T47D (cell line): ENCODE measurements at regions not wholly inside any gene's neighbourhood (a gene's known extent, or its start where the extent isn't known, plus 50 kb on each side); places are given as distances from the start of the nearest gene placed in this dataset.
"Not testable (repeated sequence)": the region's sequence is repeated elsewhere in the genome, so short reads cannot be mapped to it uniquely, and the experiment has no call there.

Experiments used
- DNase-seq, 2 experiments: peaks; one replicate each; pipeline versions ENCODE4 v3.0.0 to v3.0.0-alpha.2; 2011 to 2012; ENCODE audit warnings: low read depth in 1 of 2, low spot score in 1 of 2
- JUND ChIP-seq: IDR thresholded peaks from 2 replicates; pipeline ENCODE4 v1.6.1; 2012; ENCODE audit warnings: low read depth
- in situ Hi-C: cut with HindIII; loops from 2 replicates; pipeline ENCODE4 v1.10.0; 2016; ENCODE audit warnings: low sequenced_read_pairs, low pct_unique_long_range_greater_than_20kb

DNA sequence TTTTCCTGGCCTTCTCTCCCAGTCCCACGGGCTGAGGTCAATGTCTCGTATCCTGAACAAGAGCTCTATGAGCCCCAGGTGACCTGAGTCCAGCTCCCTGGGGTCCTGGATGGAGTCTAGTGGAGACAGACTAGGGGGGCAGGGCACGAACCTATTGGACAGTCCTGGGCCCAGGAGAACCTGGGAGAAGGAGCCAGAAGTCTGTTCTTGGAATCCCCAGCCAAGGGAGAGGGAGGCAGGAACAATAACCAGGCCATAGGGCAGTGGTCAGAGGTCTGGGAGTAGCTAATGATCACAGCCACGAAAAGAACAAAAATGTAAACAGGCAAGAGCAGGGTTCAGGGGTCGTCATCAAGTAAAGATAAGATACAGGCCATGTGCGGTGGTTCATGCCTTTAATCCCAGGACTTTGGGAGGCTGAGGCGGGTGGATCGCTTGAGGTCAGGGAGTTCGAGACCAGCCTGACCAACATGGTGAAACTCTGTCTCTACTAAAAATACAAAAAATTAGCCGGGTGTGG is 60.8 kb downstream of the COPRS start:
- in situ Hi-C loops, result no loop called here
- no peak for DNase-seq
- TF ChIP-seq JUND, result no peak

DNA sequence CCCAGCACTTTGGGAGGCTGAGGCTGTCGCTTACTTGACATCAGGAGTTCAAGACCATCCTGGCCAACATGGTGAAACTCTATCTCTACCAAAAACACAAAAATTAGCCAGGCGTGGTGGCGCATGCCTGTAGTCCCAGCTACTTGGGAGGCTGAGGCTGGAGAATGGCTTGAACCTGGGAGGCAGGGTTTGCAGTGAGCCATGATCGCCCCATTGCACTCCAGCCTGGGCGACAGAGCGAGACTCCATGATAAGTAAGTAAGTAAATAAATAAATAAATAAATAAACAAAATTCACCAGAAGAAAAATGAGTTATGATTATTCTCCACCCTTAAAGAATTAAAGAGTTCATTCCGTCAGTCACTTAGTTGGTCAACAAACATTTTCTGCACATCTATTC is 63.1 kb downstream of the COPRS start:
- DNase-seq, in situ Hi-C loops: not testable (repeated sequence)

DNA sequence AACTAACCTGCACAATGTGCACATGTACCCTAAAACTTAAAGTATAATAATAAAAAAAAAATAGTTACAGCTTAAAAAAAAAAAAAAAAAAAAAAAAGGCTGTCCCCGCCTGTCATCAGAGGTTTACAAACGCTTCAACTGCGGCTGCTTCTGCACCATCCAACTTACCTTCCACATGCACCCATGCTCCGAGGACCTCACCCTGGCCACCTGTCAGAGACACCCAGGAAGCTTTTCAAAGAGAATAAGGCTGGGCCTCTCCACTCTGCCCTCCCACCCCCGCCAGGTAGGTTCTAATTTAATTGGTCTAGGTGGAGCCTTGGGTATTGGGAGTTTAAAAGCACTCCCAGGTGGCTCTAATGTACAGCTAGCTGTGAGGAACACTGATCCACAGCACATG is 64.9 kb downstream of the COPRS start:
- no peak for TF ChIP-seq JUND
- DNase-seq, result no peak
- in situ Hi-C loops, result no loop called here

DNA sequence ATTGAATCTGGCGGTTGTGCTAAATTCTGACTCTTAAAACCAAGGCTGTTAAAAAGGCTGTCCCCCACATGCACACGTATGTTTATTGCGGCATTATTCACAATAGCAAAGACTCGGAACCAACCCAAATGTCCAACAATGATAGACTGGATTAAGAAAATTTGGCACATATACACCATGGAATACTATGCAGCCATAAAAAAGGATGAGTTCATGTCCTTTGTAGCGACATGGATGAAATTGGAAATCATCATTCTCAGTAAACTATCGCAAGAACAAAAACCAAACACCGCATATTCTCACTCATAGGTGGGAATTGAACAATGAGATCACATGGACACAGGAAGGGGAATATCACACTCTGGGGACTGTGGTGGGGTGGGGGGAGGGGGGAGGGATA is 65.4 kb downstream of the COPRS start:
- DNase-seq, in situ Hi-C loops: not testable (repeated sequence)

DNA sequence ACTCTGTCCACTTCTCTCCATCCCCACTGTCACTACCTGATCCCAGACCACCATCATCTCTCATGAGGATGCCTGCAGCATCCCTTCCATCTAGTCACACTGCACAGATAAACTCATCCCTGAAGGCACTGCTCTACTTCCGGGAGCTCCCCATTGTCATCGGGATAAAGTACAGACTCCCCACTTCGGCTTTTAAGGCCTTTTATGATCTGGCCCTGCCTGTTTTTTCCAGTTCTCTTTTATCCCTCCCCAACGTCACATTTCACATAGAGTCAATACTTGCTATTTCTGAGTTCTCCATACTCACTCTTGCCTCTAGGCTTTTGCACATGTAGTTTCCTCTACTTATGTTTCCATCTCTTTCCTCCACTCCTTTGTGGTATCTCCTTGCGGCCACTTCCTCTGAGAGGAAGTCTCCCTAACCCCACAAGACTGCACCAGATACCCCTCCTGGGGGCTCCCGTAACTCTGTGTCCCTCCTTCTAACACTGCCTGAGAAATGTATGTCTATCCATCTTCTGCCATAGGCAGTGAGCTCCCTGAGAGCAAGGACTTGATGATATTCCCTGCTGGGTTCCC is 66.9 kb downstream of the COPRS start:
- TF ChIP-seq JUND, result no peak
- DNase-seq, result no peak
- in situ Hi-C loops, result no loop called here

DNA sequence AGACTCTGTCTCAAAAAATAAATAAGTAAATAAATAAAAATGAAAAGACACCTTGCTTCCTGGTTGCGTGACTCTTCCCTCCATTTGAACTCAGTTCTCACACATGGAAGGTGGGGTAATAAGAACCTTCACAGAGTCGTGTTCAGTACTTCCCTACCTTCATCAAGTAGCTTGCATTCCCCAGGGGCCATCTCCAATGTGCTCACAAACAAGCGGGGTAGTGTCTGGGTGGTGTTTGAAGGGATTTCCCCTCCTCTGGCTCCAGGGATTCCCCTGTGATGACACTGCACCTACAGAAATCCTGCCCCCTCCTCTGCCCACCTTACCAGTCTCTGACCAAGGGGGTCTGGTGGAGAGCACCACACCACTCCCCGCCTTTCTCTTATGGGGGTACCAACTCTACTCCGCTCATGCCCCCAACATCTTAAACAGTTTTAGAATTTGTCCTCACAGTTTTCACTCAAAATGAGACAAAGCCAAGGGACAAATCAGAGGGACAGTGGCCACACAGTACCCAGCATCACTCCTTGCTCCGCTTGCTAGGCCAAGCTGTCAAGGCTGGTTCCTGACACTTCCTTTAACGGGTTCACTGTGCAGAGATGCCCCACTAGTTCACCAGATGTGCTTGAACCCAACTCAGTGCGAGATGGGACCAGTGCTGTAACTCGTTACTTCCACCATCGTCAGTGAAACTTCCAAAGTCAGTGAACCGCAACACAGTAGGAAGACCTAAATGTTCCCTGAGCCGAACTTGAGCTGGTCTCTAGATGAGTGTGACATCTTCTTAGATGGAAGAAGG is 69.1 kb downstream of the COPRS start:
- no peak for TF ChIP-seq JUND
- in situ Hi-C loops, result no loop called here
- no peak for DNase-seq

DNA sequence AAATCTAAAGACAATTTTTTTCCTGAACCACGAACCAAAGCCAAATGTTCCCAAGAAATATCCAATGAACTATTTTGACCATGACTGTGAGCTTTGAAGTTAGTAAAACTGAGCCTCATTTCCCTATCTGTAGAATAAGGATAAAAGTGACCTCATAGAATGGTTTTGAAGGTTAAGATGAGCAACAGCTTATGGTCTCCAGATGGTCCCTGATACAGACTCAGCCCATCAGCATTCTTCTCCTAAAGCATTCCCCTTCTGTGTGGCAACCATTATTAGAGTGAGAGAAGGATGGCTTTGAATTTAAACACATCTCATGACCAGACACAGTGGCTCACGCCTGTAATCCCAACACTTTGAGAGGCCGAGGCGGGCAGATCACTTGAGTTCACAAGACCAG is 70.1 kb downstream of the COPRS start:
- DNase-seq, result no peak
- no peak for TF ChIP-seq JUND
- in situ Hi-C loops, result no loop called here

DNA sequence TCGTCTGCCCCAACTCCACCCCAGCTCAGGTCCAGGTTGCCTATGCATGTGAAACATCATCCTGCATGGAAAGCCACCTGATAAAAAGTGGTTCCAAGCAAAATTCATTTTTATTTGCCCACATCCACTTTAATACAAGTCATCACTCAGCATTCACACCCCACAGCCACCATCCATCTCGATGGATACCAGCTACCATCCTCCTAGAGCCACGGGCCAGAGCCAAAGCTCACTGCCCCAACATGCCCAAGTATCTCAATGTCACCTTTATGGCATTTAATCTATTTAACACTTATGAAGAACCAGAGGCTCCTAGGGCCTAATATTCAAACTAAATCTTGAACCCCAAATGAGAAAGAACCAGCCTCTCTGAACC is 70.5 kb downstream of the COPRS start:
- no peak for TF ChIP-seq JUND
- in situ Hi-C loops, result no loop called here
- DNase-seq, result no peak

DNA sequence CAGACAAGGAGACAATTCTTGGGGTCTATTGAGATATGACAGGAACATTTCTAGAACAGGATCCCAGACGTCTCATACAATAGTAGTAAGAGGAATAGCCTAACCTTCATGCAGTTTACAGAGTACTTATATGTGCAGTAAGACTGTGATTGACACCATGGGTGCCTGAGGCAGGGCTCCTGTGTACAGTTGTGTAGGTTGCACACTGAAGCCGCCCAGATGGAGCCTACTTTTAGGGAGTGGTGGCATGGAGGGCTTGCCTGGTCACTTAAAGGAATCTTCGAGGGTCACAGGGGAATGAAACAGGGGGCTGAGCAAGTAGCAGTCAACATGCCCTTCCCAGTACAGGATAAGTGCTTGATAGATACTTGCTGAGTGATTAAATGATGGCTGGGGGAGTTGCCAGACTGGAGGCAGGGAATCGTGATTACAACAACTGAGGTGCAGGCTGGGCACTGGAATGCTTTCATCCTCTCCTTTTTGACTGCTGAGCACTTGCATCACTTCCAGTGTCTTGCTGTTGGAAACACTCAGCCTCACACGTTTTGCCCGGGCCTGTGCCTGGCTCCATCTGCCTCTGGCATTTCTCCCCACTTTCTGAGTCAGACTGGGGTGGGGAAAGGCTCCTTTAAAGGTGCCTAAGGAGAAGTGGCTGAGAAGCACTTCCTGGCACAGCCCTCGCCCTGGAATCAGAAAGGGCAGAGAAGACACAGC is 71.0 kb downstream of the COPRS start:
- in situ Hi-C loops, result no loop called here
- no peak for TF ChIP-seq JUND
- DNase-seq, result no peak

DNA sequence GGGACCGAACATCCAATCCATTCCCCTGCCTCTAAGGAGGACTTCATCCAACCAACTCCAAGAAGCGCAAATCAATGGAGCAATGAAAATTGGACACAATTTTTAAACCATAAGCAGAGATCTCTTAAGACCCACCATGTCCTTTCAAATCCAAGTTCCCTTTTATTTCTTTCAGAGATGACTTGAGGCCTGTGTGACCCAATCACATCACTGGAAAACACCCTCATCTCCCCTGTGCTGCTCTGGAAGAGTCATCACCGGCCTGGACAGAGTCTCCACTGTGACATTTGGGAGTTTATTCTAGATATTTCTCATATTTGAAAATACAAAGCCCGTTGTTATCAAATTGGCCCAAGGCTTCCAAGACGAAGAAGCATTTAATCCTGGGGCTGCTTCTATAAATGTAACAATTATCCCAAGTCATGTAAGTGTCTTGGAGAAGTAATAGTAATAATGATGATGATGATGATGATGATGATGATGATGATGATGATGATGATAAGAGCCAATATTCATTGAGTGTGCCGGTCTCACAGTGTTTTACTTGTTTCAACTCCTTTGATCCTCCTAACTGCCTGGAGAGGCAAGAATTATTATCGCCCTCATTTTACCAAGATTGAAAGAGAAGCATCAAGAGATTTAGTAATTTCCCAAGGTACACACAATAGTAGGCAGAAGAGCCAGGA is 72.1 kb downstream of the COPRS start:
- DNase-seq, result no peak
- no peak for TF ChIP-seq JUND
- in situ Hi-C loops, result no loop called here

DNA sequence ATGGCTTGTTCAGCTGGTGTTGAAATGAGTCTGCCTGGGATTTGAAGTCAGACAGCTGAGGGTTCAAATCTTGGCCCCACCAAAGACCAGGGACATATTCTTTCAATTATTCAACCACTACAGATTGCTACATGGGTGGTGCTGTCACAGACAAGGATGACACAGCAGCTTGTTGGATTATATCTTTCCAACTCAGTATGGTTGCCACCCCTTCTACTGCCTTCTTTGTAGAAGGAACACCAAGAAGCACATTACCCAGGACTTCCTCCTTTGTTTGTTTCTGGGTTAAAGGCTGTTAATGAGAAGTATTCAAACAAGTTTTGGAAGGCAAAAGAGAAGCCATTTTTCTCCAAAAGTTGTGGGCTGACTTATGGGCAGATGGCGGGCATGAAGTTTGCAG is 78.6 kb downstream of the COPRS start:
- no peak for TF ChIP-seq JUND

DNA sequence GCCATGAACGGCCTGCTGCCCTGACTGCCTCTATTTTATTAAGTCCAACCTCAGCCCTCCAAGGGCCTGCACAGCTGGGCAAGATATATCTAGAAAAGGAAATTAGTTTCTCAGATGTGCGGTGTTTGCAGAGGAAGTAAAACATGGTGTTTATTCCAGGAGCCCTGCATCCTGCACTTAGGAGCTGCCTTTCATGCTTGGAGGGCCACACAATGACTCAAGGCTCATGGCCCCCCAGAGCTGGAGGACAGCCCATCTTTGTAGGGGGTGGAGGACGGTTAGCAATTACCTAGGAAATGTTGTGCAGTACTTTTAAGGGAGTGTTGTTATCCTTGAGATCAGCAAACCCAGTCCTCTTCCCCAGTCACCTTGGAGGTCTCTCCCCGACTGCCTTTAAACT is 80.5 kb downstream of the COPRS start:
- no peak for DNase-seq
- in situ Hi-C loops, result no loop called here
- TF ChIP-seq JUND, result no peak

More for the DNA sequence above, 78.6 kb downstream of the COPRS start:
- DNase-seq, result no peak
- in situ Hi-C loops, result no loop called here

DNA sequence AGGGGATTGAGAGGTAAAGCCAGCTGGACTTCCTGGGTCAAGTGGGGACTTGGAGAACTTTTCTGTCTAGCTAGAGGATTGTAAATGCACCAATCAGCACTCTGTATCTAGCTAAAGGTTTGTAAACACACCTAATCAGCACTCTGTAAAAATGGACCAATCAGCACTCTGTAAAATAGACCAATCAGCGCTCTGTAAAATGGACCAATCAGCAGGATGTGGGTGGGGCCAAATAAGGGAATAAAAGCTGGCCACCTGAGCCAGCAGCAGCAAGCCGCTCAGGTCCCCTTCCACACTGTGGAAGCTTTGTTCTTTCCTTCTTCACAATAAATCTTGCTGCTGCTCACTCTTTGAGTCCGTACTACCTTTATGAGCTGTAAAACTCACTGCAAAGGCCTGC is 87.7 kb downstream of the COPRS start:
- DNase-seq, in situ Hi-C loops: not testable (repeated sequence)

DNA sequence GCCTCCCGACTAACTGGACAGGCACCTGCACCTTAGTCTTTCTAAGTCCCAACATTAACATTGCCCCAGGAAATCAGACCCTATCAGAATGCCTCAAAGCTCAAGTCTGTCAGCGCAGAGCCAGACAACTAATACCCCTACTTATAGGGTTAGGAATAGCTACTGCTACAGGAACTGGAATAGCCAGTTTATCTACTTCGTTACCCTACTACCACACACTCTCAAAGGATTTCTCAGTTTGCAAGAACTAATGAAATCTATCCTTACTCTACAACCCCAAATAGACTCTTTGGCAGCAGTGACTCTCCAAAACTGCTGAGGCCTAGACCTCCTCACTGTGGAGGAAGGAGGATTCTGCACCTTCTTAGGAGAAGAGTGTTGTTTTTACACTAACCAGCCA is 88.5 kb downstream of the COPRS start:
- in situ Hi-C loops, result not testable (repeated sequence)
- peak in 1 of 2 experiments; percentile 55 for DNase-seq

DNA sequence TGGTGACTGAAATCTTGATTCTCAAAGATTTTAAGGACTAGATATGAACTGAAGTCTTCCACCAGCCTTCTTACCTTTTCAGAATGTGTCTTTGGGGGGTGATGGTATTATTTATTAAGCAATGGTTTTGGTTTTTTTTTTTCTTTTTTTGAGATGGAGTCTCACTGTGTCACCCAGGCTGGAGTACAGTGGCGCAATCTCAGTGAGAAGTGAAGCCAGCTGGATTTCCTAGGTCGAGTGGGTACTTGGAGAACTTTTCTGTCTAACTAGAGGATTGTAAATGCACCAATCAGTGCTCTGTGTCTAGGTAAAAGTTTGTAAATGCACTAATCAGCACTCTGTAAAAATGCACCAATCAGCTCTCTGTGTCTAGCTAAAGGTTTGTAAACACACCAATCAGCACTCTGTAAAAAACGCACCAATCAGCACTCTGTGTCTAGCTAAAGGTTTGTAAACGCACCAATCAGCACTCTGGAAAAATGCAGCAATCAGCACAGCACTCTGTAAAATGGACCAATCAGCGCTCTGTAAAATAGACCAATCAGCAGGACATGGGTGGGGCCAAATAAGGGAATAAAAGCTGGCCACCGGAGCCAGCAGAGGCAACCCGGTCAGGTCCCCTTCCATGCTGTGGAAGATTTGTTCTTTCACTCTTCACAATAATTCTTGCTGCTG is 97.1 kb downstream of the COPRS start:
- peak in 1 of 2 experiments; percentile 32 for DNase-seq

More for the DNA sequence above, 97.1 kb downstream of the COPRS start:
- in situ Hi-C loops, result not testable (repeated sequence)
